GM19025 (cell line): ENCODE measurements at regions not wholly inside any gene's neighbourhood (a gene's known extent, or its start where the extent isn't known, plus 50 kb on each side); places are given as distances from the start of the nearest gene placed in this dataset.

Source experiments
- ATAC-seq: cut with Tn5 transposase; IDR thresholded peaks from one replicate; pipeline ENCODE4 v1.9.1; 2021; ENCODE audit warnings: mild to moderate bottlenecking, low read depth, moderate library complexity; ENCODE audit not compliant: unreplicated experiment

- ATAC-seq, result no peak
These were observed 134.1 kb downstream of the SOX9 start for GRCh38 chr17:72254808-72255449.

DNA sequence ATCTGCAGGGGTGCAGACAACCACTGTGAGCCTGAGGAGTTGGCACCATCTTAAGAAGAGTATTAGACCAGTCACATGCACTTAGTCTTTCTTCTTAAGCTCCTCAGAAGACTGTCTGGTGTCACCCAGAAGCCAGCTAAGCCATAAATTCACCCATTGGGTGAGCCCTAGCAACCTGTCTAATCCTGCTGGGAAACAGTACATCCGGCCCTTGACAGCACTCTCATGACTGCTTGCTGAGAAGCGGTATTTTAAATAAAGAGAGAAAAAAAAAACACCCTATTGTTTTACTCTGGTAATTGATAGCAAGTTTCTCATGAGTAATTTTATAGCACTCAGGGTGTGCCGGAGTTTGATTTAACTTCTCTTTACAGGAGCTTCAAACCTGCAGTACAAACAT is 134.7 kb downstream of the SOX9 start:
- no peak for ATAC-seq

GRCh38 chr17:72258711-72259110 is 137.9 kb downstream of the SOX9 start:
- no peak for ATAC-seq

DNA sequence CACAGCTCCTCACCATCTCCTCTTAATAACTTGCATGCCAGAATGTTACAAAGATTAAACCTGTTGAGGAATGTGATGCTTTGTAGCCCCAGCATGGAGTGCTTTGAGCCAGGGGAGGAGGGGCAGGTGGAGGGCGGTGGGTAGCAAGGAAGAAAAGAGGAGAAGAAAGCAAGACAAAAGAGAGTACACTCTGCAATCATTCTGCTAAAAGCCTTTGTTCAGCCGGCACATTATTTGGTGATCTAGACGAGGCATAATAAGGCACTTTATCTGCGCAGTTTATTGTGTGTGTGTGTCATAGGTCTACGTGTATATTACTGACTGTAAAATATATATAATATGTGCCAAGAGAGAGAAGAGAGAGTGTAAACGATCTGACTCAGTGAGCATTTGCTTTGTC is 139.1 kb downstream of the SOX9 start:
- ATAC-seq, result no peak

DNA sequence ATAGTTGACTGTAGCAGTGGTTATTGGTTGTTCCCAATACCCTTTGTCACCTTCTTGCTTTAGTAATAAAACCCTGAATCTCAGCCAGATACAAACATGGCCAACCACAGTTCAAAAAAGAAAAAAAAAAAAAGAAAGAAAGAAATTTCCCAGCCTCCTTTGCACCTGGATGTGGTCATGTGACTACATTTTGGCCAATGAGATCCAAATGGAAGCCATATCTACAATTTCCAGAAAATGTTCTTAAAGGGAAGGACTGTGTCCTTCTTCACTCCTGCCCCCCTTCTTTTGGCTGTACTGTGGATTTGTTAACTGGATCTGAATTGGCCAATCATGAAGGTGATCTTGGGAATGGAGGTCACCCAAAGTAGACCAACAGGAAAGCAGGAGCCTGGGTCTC is 141.9 kb downstream of the SOX9 start:
- ATAC-seq, result no peak

DNA sequence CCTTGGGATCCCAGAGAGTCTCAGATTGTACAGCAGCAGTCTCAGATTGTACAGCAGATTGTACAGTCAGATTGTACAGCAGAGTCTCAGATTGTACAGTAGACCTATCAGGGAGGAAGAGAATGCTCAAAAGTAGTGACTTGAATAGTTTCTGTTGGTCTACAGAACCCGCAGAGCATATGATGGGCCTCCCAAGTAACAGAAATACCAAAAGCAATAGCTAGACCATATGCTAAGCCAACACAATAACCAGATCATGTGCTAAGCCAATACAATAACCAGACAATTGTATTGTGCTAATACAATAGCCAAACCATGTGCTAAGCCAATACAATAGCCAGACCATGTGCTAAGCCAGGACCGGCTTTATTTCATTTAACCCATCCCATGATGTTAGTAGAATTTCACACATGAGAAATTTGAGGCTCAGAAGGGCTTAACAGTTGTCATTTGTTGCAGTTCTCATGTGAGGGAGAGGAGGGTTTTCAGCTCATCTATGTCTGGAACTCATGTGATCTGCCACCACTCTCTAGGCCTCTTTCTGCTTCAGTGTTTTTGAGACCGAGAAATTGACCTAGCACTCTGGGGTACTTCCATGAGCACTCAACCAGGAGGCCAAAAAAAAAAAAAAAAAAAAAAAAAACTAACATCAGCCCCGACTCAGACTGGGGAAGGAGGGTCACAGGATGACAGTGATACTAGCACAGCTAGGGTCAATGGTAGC is 144.0 kb downstream of the SOX9 start:
- no peak for ATAC-seq

DNA sequence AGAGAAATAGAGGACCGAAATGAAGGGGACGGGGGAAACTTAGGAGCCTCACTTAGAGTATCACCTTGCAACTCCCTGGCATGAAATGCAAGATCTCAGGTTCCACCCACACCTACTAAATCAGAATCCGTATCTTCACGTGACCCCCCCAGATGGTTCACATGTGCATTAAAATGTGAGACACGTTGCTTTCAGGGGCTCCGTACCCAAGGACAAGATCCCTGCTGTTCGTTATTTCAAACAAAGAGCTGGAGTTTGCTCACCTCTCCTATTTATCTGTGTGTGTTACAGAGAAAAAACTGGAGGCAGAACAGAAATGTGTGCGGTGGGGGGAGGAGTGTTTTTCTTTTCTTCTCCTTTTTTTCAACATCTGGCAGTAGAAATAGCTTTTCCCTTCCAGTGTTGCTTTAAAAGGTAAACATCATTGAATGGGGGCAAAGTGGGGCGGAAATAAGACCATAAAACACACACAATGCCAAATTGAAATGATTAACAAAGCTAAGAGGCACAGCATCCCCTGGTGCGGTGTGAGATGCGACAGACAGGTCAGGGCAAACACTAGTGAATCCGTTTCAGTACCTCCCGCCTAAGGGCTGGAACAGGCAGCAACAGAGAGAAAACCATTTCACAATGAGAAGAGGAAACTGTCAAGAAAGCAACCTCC is 145.4 kb downstream of the SOX9 start:
- no peak for ATAC-seq

DNA sequence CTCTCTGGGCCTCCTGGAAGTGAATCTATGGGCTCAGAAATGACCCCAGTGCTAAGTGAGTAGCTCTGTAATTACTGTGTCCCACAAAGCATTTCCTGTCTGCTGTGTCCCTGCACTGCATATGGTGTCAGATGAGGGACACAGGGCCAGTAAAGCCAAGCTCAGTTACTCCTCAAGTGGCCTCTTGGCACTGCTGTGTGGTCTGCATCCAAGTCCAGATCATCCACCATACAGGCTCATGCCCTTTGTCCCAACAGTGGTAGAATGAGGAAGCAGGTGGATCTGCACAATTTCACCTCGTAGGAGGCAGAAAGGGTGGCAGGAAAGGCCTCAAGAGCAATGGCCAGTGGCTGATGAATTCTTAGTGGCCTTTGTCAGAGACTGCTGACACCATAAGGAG is 146.8 kb downstream of the SOX9 start:
- ATAC-seq, result no peak

- no peak for ATAC-seq
These were observed 147.6 kb downstream of the SOX9 start for GRCh38 chr17:72268431-72268830.

DNA sequence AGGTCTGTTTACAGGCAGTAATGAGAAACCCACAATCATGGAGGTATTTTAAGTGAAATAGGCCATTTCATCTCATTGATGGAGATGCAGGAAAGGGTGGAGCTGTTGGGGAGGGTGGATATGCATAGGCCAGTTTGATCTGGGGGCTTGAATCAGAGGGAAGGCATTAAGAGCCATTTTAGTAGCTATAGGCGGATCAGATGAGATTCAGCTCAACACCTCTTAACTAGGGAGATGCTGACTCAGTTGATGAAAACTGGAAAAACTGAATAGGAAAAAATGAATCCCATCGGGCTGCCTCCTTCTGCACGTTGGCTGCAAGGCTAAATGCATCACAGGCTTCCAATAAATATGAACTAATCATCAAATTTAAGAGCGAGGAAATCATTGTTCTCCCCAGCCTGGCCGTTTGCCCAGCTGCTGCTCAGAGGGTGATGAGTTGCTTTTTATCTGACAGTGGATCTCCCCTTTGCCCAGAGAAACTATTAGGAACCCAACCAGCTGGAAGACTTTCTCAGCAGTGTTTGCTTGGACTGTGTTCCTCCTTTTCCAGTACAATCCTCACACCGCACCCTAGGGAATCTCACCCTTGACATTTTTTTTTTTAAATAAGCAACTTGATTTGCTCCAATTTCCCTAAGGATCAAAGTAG is 149.6 kb downstream of the SOX9 start:
- no peak for ATAC-seq

DNA sequence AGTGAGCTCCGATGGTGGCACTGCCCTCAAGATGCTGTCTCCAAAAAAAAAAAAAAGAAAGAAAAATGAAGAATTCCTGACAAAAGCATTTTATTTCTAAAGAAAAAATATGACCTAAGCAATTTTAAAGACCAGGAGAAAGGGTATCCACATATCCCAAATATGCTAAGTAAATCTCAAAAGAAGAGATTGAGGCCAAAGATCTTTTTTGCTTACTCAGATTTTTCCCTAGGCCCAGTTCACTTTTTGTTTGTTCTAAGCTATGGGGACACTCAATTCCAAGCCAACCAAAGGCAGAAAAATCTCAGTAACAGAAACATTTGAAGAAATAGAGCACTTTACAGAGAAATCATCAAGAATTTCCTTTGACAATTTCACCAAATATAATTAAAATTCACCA is 150.8 kb downstream of the SOX9 start:
- ATAC-seq, result no peak

- ATAC-seq, result no peak
These were observed 152.7 kb downstream of the SOX9 start for GRCh38 chr17:72273289-72274056.

- ATAC-seq, result no peak
These were observed 153.8 kb downstream of the SOX9 start for GRCh38 chr17:72274614-72275013.

DNA sequence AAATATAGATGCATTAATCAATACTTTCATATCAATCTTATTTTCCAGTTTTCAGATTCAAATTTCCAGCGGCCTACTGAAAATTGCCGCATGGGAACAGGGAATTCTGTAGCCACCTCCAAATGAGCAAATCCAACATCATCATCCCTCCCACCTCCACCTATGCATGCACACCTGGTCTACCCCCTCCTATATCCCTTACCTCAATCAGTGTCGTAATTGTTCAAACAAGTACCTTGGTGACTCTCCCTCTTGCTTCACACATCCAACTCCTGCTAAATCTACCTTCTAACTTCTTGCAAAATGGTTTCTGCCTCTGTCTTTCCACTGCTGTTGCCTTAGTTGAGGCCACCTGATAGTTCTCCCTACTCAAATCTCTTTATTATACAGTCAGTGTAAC is 160.1 kb downstream of the SOX9 start:
- ATAC-seq, result no peak

- no peak for ATAC-seq
These were observed 161.7 kb downstream of the SOX9 start for GRCh38 chr17:72282439-72283029.

DNA sequence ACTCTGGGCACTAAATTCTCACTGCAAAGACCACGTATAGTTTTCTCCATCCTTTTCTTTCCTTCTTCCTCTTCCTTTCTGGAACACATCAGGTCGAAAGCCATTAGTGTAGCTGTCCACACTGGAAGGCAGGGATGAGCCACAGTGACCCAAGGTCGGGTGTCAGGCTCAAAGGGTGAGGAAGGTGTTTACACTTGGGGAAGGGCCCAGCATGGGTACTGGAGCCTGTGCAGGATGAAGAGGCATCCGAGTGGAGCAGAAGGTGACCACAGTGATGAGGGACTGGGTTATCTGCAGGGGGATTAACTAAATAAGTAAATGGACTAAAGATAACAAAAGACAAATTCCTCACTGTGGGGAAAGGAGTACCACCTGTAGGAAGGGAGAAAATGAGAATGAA is 164.0 kb downstream of the SOX9 start:
- ATAC-seq, result no peak

DNA sequence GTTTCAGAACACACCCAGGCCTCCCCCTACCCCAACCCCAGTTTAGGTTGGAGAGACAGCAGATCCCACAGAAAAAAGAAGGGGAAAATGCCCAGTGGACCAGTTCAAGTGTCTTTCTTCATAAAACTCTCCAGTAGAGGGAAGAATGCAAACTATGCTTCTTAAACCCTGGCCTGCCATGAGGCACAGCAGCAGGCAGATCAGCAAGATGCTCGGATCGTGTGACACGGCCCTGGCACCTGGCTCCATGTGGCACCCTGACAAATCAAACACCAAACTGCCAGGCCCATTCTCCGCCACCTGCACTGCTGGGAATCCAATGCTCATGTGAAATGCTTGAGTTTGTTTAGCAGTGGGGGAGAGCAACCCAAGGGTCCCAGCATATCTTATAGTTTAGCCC is 166.8 kb downstream of the SOX9 start:
- ATAC-seq, result no peak

GRCh38 chr17:72294487-72294893 is 173.7 kb downstream of the SOX9 start:
- no peak for ATAC-seq

DNA sequence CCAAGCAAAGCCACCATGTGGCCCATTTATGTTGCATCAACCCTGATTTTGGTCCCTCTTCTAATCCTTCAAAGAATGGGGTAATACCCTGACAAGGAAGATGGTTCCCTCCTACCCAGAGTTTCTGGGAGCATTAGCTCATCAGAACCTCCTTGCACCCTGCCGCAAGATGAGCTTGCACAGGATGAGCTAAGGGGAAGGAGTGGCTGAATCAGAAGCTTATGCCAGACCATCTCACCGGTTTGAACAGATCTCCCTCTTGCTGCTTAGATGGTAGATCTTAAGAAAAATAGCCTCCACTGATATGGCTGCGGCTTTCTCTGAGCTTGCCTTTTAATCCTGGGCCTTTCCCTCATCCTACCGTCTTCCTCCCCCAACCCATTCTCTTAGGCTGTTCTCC is 175.1 kb downstream of the SOX9 start:
- no peak for ATAC-seq

- no peak for ATAC-seq
These were observed 175.6 kb downstream of the SOX9 start for GRCh38 chr17:72296456-72296855.
